OCI-LY1 (cell line): ENCODE measurements at regions not wholly inside any gene's neighbourhood (a gene's known extent, or its start where the extent isn't known, plus 50 kb on each side); places are given as distances from the start of the nearest gene placed in this dataset.

Experiments
- EZH2 ChIP-seq: fragments of 200-600 bp; sonication (generic), shearing (Covaris generic); IDR thresholded peaks from 2 replicates; pipeline ENCODE4 v1.8.0; 2017; ENCODE audit warnings: borderline replicate concordance, mixed run types, mild to moderate bottlenecking, antibody characterized with exemption, low read length, moderate library complexity, mixed read lengths
- TF ChIP-seq, protein P1 (sequence below): fragments of 200-600 bp; sonication (generic), shearing (Covaris generic); IDR thresholded peaks from 2 replicates; pipeline ENCODE4 v1.5.1; 2017; ENCODE audit warnings: mild to moderate bottlenecking, antibody characterized with exemption, low read length, moderate library complexity, mixed read lengths

DNA sequence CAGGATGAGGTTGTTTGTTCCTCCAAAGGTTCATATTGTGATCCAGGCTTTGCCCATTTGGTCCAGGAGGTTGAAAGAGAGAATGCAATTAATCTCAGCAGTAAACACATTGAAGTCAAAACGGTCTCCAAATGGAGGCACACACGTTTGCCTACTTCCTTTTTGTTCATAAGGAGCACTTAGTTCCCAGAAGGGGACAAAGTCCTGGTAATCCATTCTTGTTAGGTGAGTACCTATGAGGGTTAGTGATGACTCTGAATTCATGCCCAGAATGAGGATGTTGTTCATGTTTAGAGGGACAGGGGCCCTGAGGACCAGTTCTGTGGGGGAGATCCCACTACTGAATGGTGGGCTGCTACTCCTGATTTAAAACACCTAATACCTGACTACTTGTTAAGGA lies 177.7 kb downstream of the ALDH1A2 start:
- TF ChIP-seq, protein P1, sequence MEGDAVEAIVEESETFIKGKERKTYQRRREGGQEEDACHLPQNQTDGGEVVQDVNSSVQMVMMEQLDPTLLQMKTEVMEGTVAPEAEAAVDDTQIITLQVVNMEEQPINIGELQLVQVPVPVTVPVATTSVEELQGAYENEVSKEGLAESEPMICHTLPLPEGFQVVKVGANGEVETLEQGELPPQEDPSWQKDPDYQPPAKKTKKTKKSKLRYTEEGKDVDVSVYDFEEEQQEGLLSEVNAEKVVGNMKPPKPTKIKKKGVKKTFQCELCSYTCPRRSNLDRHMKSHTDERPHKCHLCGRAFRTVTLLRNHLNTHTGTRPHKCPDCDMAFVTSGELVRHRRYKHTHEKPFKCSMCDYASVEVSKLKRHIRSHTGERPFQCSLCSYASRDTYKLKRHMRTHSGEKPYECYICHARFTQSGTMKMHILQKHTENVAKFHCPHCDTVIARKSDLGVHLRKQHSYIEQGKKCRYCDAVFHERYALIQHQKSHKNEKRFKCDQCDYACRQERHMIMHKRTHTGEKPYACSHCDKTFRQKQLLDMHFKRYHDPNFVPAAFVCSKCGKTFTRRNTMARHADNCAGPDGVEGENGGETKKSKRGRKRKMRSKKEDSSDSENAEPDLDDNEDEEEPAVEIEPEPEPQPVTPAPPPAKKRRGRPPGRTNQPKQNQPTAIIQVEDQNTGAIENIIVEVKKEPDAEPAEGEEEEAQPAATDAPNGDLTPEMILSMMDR: no peak
- TF ChIP-seq EZH2: no peak
